HepG2 (cell line): ENCODE measurements at regions not wholly inside any gene's neighbourhood (a gene's known extent, or its start where the extent isn't known, plus 50 kb on each side); places are given as distances from the start of the nearest gene placed in this dataset.

Source experiments
- ATAC-seq: fragments of 200-7000 bp; cut with Tn5 transposase; 3 replicates; pipeline ENCODE4 v1.9.1; 2020; ENCODE audit warnings: mild to moderate bottlenecking, moderate library complexity
- BruUV-seq: library from RNA; stranded (reverse); fragments of 400-500 nt; replicated peaks from 2 replicates; lab custom pipeline; 2021; lab: Mats Ljungman, UMichigan
- CTCF ChIA-PET: fragments of 300-600 bp; formaldehyde crosslinking; extraction: SDS; loops from one replicate; lab custom pipeline; 2021; ENCODE audit warnings: low total read pairs, inconsistent platforms, low intra/inter-chr PET ratio; lab: Yijun Ruan, JAX
- POLR2A ChIA-PET: fragments of 350-600 bp; sonication (Branson Sonifier 250); formaldehyde crosslinking; loops from one replicate; lab custom pipeline; 2020; ENCODE audit warnings: antibody characterized with exemption, inconsistent platforms; lab: Yijun Ruan, JAX
- DNase-seq: peaks from one replicate; pipeline ENCODE4 v3.0.0-alpha.2; 2015; ENCODE audit warnings: low spot score
- FAIRE-seq: peaks from 3 replicates; lab custom pipeline; 2011; peaks lifted over from hg19 to GRCh38; lab: Jason Lieb, UNC
- H2AFZ ChIP-seq: one replicate; pipeline ENCODE4 v1.6.1; 2011; ENCODE audit warnings: low read length, inconsistent platforms
- H3K27ac ChIP-seq: fragments of 300-600 bp; 3 replicates; pipeline ENCODE4 v1.8.0; 2011; ENCODE audit warnings: mixed run types, mild to moderate bottlenecking, mixed read lengths, low read length, inconsistent platforms; ENCODE audit not compliant: insufficient read depth; ENCODE audit errors: extremely low read length
- H3K27me3 ChIP-seq, 2 experiments: fragments of 200-600 bp in 1 of 2; 2 replicates in 1 of 2; 3 replicates in 1 of 2; pipeline versions ENCODE4 v1.6.0 to v1.8.0; 2011; ENCODE audit warnings: low read length in 2 of 2, mild to moderate bottlenecking in 2 of 2, moderate library complexity in 2 of 2, inconsistent platforms in 1 of 2; ENCODE audit not compliant: insufficient read depth in 2 of 2, control insufficient read depth in 1 of 2
- H3K36me3 ChIP-seq, 2 experiments: fragments of 200-600 bp in 1 of 2; replicated peaks in 1 of 2; 2 replicates in 1 of 2; 3 replicates in 1 of 2; pipeline versions ENCODE4 v1.5.1 to v1.8.0; 2011; ENCODE audit warnings: low read length in 2 of 2, inconsistent platforms in 1 of 2; ENCODE audit not compliant: insufficient read depth in 2 of 2, control insufficient read depth in 1 of 2
- H3K4me1 ChIP-seq: 2 replicates; pipeline ENCODE4 v1.5.1; 2012; ENCODE audit warnings: low read length, inconsistent platforms; ENCODE audit not compliant: insufficient read depth
- H3K4me2 ChIP-seq: 2 replicates; pipeline ENCODE4 v1.6.0; 2011; ENCODE audit warnings: low read depth, low read length, inconsistent platforms
- H3K4me3 ChIP-seq, 3 experiments: fragments of 200-600 bp in 1 of 3; sonication (generic), shearing (Covaris generic) in 1 of 3; replicated peaks in 1 of 3; 2 replicates each; pipeline ENCODE4 v1.5.1; 2011 to 2016; ENCODE audit warnings: low read length in 3 of 3, inconsistent platforms in 2 of 3, low read depth in 2 of 3, mild to moderate bottlenecking in 2 of 3, control low read depth in 1 of 3, mixed read lengths in 1 of 3; ENCODE audit not compliant: insufficient read depth in 1 of 3
- H3K79me2 ChIP-seq: one replicate; pipeline ENCODE4 v1.6.1; 2011; ENCODE audit warnings: low read length, inconsistent platforms; ENCODE audit not compliant: insufficient read depth
- H3K9ac ChIP-seq: 2 replicates; pipeline ENCODE4 v1.6.0; 2011; ENCODE audit warnings: mild to moderate bottlenecking, low read depth, low read length, inconsistent platforms; ENCODE audit not compliant: insufficient read depth
- H3K9me3 ChIP-seq: 2 replicates; pipeline ENCODE4 v1.5.1; 2012; ENCODE audit warnings: mild to moderate bottlenecking, low read length
- H4K20me1 ChIP-seq: 2 replicates; pipeline ENCODE4 v1.6.0; 2011; ENCODE audit warnings: inconsistent platforms, mild to moderate bottlenecking, low read length, moderate library complexity; ENCODE audit not compliant: insufficient read depth
- AHR ChIP-seq: IDR thresholded peaks from 2 replicates; pipeline ENCODE4 v1.6.1; 2018; ENCODE audit warnings: missing genetic modification reagents, missing compliant biosample characterization
- BCL6 ChIP-seq: IDR thresholded peaks from 2 replicates; pipeline ENCODE4 v1.6.1; 2016; ENCODE audit warnings: missing genetic modification reagents, missing compliant biosample characterization
- ETV5 ChIP-seq: IDR thresholded peaks from 2 replicates; pipeline ENCODE4 v1.6.1; 2018; ENCODE audit warnings: missing biosample characterization, missing genetic modification reagents, inconsistent platforms, borderline replicate concordance
- HIC2 ChIP-seq: sonication (generic); formaldehyde crosslinking; IDR thresholded peaks from 2 replicates; pipeline ENCODE4 v1.9.0; 2022; ENCODE audit warnings: low read depth, missing genetic modification reagents
- HOXD1 ChIP-seq: sonication (generic); formaldehyde crosslinking; IDR thresholded peaks from 2 replicates; pipeline ENCODE4 v1.5.0; 2020; ENCODE audit warnings: missing genetic modification reagents
- MBD4 ChIP-seq: IDR thresholded peaks from 2 replicates; pipeline ENCODE4 v1.6.1; 2012; ENCODE audit warnings: low read length, inconsistent platforms, borderline replicate concordance
- MEIS1 ChIP-seq: sonication (generic); formaldehyde crosslinking; IDR thresholded peaks from 2 replicates; pipeline ENCODE4 v1.9.0; 2021; ENCODE audit warnings: mild to moderate bottlenecking, missing genetic modification reagents, moderate library complexity, borderline replicate concordance
- NFKBIZ ChIP-seq: IDR thresholded peaks from 2 replicates; pipeline ENCODE4 v1.6.1; 2018; ENCODE audit warnings: missing genetic modification reagents, missing compliant biosample characterization
- PREB ChIP-seq: sonication (generic); formaldehyde crosslinking; IDR thresholded peaks from 2 replicates; pipeline ENCODE4 v1.4.0; 2020; ENCODE audit warnings: missing genetic modification reagents
- TFAP4 ChIP-seq: sonication (generic); IDR thresholded peaks from 2 replicates; pipeline ENCODE4 v1.6.1; 2016; ENCODE audit warnings: low read depth, borderline replicate concordance
- ZBTB1 ChIP-seq: sonication (generic); formaldehyde crosslinking; IDR thresholded peaks from 2 replicates; pipeline ENCODE4 v1.4.0; 2020; ENCODE audit warnings: missing genetic modification reagents, borderline replicate concordance
- ZIK1 ChIP-seq: sonication (generic); formaldehyde crosslinking; IDR thresholded peaks from 2 replicates; pipeline ENCODE4 v1.5.0; 2020; ENCODE audit warnings: mild to moderate bottlenecking, low read depth, missing genetic modification reagents, borderline replicate concordance
- ZMYM4 ChIP-seq: sonication (generic); formaldehyde crosslinking; IDR thresholded peaks from 2 replicates; pipeline ENCODE4 v1.8.1; 2023; ENCODE audit warnings: mild to moderate bottlenecking, missing genetic modification reagents
- ZNF691 ChIP-seq: sonication (generic); formaldehyde crosslinking; IDR thresholded peaks from 2 replicates; pipeline ENCODE4 v1.4.0; 2020; ENCODE audit warnings: missing genetic modification reagents, low read depth, mild to moderate bottlenecking, borderline replicate concordance
- ZNF709 ChIP-seq: sonication (generic); formaldehyde crosslinking; IDR thresholded peaks from 2 replicates; pipeline ENCODE4 v1.5.0; 2020; ENCODE audit warnings: mild to moderate bottlenecking, missing genetic modification reagents
- WGBS: methylation state at CpG from one replicate; pipeline ENCODE4 v1.1.6; 2017; ENCODE audit warnings: low lambda C conversion rate; 5-methylcytosine and 5-hydroxymethylcytosine counted together
- in situ Hi-C: cut with HindIII; loops from 2 replicates; pipeline ENCODE4 v1.10.0; 2017; ENCODE audit warnings: low pct_unique_long_range_greater_than_20kb; ENCODE audit not compliant: extremely low pct_ligation_motif_present
- intact Hi-C: fragments of 100-400 bp; cut with micrococcal nuclease; formaldehyde crosslinking; loops from one replicate; pipeline ENCODE4 v1.10.0; 2022; ENCODE audit not compliant: unreplicated experiment

GRCh38 chr1:193415256-193415655 is 228.8 kb upstream of the B3GALT2 start:
- Histone ChIP-seq H3K9me3 (no peaks in the 10 kb centered on the region), H4K20me1 (no peaks in the 10 kb centered on the region)
- in situ Hi-C loops, result no loop called here
- no peak for TF ChIP-seq MBD4
- TF ChIP-seq HIC2, result no peak
- no peak for TF ChIP-seq ZNF709 (CRISPR knock-in tag)
- TF ChIP-seq PREB (CRISPR knock-in tag), result no peak
- no peak for TF ChIP-seq BCL6
- no peak for TF ChIP-seq HOXD1 (CRISPR knock-in tag)
- TF ChIP-seq ZIK1 (CRISPR knock-in tag), result no peak
- TF ChIP-seq ZMYM4 (CRISPR knock-in tag), result no peak
- TF ChIP-seq MEIS1 (CRISPR knock-in tag), result no peak
- no peak for TF ChIP-seq ZNF691 (CRISPR knock-in tag)
- TF ChIP-seq ZBTB1 (CRISPR knock-in tag), result no peak
- no peak for TF ChIP-seq TFAP4
- no peak for TF ChIP-seq NFKBIZ (CRISPR knock-in tag)
- no peak for TF ChIP-seq AHR
- TF ChIP-seq ETV5 (CRISPR knock-in tag), result no peak
- TF ChIP-seq, all 625 proteins: peak for 0
- FAIRE-seq (no peak), ATAC-seq (no peak), DNase-seq (no peak)
- H3K9ac ChIP-seq, result no peak overlapping the region
- H2AFZ ChIP-seq, result no peak overlapping the region
- ChIA-PET CTCF (no interaction called here), POLR2A (no interaction called here)
- no TSS peak for BruUV-seq
- no peaks in the 10 kb centered on the region for H3K4me1 ChIP-seq
- no peak overlapping the region for H3K4me3 ChIP-seq
- intact Hi-C loops, result no loop called here
- no peak overlapping the region for H3K4me2 ChIP-seq
- H3K27ac ChIP-seq, result no peak overlapping the region
- 14% methylated on average over 3 of the region's 3 CpGs for WGBS
- H3K36me3 ChIP-seq, result no peaks in the 10 kb centered on the region
- no peaks in the 10 kb centered on the region; a peak in 1 of 5 replicates for H3K27me3 ChIP-seq
- no peaks in the 10 kb centered on the region for H3K79me2 ChIP-seq
